ENCODE measurements at regions not wholly inside any gene's neighbourhood (a gene's known extent, or its start where the extent isn't known, plus 50 kb on each side); places are given as distances from the start of the nearest gene placed in this dataset.

GRCh38 chr11:70707821-70708220, 309.5 kb downstream of the CTTN start (continued):
- TF ChIP-seq REST (IDR thresholded peaks at IDR 0.05; ENCODE audit: unreplicated experiment) (no peak), NANOG (IDR thresholded peaks at IDR 0.05; ENCODE audit: borderline replicate concordance) (no peak)

GRCh38 chr11:70709596-70709995, 311.3 kb downstream of the CTTN start:
- H3K36me3 Mint-ChIP-seq (ENCODE audit: low read depth), result no peaks in the 10 kb centered on the region; the same call in 1 of the 3 replicates
- no peak for ATAC-seq
- no peak for TF ChIP-seq ZNF331 (CRISPR knock-in tag; IDR thresholded peaks at IDR 0.05; ENCODE audit: low read depth)
- TF ChIP-seq ETS1 (IDR thresholded peaks at IDR 0.05), result no peak
- no peak for TF ChIP-seq POLR2AphosphoS5 (IDR thresholded peaks at IDR 0.05; ENCODE audit: low read depth)
- TF ChIP-seq EZH2 (IDR thresholded peaks at IDR 0.05; ENCODE audit: low read depth, unreplicated experiment), result no peak
- TF ChIP-seq REST (IDR thresholded peaks at IDR 0.05; ENCODE audit: unreplicated experiment), result no peak
- no peak for TF ChIP-seq EZH2phosphoT487 (IDR thresholded peaks at IDR 0.05; ENCODE audit: unreplicated experiment)
- TF ChIP-seq ZNF462 (CRISPR knock-in tag; IDR thresholded peaks at IDR 0.05), result no peak
- TF ChIP-seq ZNF114 (CRISPR knock-in tag; IDR thresholded peaks at IDR 0.05), result no peak
- TF ChIP-seq JUNB (IDR thresholded peaks at IDR 0.05; ENCODE audit: unreplicated experiment), result no peak
- TF ChIP-seq CREB1 (CRISPR knock-in tag; IDR thresholded peaks at IDR 0.05; ENCODE audit: low read depth), result no peak

More at GRCh38 chr11:70709596-70709995, 311.3 kb downstream of the CTTN start:
- Histone ChIP-seq H4K20me1 (replicated peaks; ENCODE audit: insufficient read depth) (no peaks in the 10 kb centered on the region; the same call in 1 of the 2 replicates), H3K4me1 (ENCODE audit: insufficient read depth) (no peaks in the 10 kb centered on the region), H3K27ac (ENCODE audit: low read depth) (no peak overlapping the region), H3K36me3 (ENCODE audit: insufficient read depth) (no peaks in the 10 kb centered on the region), H3F3A (replicated peaks; ENCODE audit: low read depth) (no peaks in the 10 kb centered on the region), H3K4me2 (no peak overlapping the region), H3K27me3 (ENCODE audit: insufficient read depth) (no peaks in the 10 kb centered on the region), H2AFZ (no peak overlapping the region), H3K9me2 (ENCODE audit: insufficient read depth) (no peaks in the 10 kb centered on the region), H3K4me3 (no peak overlapping the region), H3K79me2 (replicated peaks; ENCODE audit: insufficient read depth) (no peaks in the 10 kb centered on the region)
- Mint-ChIP-seq H3K27ac (no peak overlapping the region), H3K4me3 (no peak overlapping the region), H3K4me1 (peaks cover 40% of the 10 kb centered on the region), H3K27me3 (ENCODE audit: insufficient read depth, low read depth, poor library complexity) (peaks cover 12% of the 10 kb centered on the region), H3K9me3 (no peaks in the 10 kb centered on the region; the same call in 2 of the 3 replicates)
- DNase-seq (ENCODE audit: low spot score), result no peak

Data from GM23338 (cell line).